Stimulated activated CD4-positive, alpha-beta T cell treated with anti-CD3 and anti-CD28 coated beads, Interleukin-4, amount 100 ng/mL, for 1 hour (primary cell): ENCODE measurements at regions not wholly inside any gene's neighbourhood (a gene's known extent, or its start where the extent isn't known, plus 50 kb on each side); places are given as distances from the start of the nearest gene placed in this dataset.

Experiments used
- DNase-seq: peaks from one replicate; pipeline ENCODE4 v3.0.0-alpha.2; 2020

DNA sequence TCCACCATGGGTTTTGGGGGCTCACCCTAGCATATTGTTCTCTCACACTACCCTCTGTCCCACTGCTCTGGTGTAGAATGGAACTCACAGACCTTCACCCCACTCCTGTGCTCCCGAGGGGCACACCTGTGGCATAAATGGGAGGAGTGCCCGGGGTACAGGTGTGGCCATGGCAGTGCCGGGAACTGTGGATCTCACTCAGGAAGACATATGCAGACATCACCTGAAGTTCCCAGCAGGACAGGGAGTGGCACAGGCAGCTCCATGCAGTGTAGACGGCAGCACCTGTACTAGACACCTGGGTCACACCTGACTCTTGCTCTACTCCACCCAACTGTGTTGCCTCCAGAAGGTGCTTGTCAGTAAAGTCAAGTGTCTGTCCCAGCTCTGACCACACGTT, 57.6 kb upstream of the MRPS22 start:
- no peak for DNase-seq

DNA sequence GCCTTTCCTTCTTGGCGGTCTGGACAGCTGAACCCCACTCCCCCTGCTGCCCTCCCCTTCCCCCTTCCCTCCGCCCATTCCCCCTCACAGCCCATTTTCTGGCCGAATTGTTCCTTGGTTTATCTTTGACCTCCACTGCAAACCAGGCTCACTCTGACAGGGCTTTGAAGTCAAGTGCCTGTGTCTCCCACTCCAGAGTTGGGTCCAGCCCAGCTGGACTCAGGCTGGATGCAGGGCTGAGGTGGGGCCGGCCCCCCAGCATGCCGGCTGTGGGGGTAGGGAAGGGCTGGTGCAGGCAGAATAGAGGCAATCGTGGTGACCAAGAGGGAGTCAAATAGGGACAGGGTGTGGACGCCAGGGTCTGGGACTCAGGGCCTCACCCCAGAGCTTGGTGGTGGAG, 57.0 kb upstream of the MRPS22 start:
- DNase-seq, result no peak

DNA sequence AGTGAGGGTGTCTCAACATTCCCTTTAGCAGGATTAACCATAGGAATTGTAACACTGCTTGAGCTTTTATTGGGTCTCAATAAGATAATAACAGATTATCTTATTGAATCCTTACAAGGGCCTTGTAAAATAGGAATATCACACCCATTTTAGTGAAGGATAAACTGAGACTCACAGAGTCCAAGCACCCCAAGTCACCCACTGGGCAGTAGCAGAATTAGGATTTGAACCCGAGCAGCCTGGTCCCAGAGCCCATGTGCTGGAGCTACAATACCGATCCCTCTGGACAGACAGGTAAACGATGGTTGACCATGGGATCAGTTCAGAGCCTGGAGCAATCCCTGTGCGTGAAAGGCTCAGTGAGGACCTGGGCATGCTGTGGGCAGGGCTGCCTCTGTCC, 56.3 kb upstream of the MRPS22 start:
- no peak for DNase-seq

DNA sequence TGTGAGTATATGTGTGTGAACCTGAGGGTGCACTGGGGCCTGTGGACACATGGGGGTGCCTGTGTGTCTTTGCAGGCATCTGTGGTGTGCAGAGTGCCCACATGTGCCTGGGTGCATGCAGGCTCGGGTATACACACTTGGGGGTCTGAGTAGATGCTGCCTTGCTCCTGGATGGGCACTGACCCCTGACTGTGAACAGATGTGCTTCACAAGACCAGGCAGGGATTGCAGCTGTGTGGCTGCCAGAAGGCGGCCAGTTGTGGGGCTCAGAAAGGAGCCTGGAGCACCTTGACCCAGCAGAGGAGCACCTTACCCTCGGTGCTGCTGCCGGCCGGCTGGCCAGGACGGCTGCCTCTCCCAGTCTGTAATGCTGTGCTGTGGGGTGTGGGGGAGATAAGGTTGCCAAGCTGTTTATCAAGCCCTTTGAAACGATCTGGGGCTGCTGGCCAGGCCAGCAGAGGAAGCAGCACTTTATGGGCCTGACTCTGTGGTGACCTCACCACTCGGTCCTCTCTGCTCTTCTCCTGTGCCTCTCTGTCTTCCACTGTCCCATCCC, 55.5 kb upstream of the MRPS22 start:
- DNase-seq, result no peak

DNA sequence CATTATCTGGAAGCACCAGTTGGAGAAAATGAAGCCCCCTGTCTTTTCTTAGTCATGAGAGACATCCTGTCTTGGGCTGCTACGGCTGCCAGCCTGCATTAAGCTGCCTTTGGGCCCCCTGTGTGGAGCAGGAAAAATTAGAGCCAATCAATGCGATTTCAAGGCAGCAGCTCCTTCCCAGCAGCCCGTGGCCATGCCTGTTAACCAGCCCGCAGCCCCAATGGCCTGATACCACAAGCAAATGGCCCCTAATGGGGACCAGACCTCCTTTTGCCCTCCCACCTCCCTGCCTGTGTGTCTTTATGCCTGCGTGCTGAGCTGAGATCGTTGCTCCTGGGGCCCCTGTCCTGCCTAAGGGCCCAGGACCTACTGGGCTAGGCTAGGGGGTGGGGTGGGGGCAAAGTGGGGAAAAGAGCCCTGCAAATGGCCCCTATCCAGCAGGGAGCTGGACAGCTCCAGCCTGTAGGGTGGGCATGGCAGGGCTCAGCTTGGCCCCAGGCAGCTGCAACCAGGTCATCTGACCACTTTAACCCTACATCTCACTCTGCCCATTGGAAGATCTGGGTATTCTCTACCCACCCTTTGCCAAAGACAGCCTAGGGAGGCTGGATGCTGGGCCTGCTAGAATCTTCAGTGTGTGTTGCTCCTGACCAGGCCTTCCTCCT, 53.8 kb upstream of the MRPS22 start:
- DNase-seq, result no peak

DNA sequence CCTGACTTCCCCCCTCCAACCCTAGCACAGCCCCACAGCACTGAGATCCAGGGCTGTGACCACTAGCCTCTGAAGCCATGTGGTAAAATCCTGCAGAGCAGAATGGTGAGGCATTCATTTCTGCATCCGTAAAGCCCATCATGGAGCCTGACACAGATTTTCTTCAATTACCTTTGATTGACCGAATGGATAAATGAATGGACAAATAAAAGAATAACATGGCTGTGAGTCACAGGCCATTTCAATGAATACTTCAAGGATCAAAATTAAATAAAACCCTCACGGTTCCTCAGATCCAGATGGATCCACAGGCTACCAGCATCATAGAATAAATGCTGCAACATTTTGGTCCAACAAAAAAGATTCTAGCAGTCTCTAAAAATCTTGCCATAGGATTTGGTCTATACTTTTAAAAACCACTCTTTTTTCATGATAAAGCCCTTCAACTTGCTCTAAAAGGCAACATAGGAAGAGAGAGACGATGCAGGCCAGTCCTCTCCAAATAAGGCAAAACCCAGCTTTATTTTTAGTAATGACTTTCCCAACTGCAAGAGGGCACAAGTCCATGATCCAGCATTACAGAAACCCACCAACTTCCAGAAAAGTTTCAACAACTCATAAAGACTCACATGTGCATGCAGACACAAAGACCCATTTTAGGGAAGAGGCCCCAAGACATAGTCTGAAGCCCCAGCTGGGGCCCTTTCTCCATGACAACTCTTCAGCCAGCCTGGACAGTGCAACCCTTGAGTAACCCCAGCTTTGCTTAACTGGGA, 52.4 kb upstream of the MRPS22 start:
- DNase-seq, result no peak

DNA sequence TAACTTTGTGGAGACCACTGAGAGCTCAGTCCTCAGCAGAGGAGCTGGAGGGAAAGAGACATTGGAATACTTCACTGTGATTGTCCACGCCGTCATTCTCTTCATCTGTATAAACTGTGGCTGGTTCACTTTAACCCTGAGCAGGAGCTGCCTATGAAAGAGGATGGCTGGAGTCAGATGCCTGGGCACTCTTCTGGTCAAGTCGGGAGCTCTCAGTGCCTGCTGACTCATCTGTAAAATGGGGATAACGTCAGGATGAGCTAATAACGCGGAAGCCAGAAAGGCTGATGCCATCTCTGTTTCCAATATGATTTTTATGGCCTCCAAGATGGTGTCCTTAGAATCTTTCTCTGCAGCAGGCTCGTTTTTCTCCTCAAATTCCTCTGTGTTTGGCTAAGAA, 51.6 kb upstream of the MRPS22 start:
- no peak for DNase-seq

DNA sequence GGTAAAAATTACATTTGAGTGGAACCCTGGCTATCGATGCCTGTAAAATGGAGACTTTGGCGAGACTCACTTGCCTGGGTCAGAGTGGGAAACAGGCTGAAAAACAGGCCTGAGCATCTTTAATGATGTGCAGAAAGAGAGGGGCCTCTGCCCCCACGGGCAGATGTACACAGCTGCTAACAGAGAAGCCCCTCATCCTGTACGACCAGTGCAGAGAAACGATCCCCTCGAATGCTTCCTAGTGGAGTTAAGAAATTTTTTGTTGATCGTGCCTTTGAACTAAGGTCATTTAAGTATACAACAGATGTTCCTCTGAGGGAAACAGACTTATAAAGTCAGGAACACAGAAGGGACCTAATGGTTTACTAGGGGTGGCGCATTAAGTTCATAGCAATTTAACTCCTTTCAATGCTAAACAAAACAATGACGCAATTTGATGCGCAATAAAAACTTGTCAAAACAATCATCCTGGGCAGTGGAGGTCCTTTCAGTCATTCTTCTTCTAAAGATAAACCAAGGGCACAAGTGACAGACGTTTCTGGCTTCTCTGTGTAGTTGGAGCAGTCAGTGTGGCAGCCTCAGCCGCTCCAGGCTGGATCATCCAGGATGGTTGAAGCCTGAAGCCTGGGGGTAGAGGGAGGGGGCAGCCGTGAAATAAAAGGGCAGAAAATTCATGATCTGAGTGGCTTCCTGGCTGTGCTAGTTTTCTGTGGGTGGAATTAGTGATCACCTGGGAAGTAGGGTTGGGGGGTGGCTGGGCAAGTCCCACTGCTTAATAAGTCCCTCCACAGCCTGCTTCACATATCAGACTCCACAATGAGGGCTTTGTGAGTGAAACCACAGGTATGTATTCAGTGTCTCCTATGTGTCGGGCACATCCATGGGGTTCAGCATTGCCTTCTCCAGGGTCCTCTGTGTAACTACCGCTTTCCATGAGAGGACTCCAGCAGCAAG, 50.8 kb upstream of the MRPS22 start:
- no peak for DNase-seq

DNA sequence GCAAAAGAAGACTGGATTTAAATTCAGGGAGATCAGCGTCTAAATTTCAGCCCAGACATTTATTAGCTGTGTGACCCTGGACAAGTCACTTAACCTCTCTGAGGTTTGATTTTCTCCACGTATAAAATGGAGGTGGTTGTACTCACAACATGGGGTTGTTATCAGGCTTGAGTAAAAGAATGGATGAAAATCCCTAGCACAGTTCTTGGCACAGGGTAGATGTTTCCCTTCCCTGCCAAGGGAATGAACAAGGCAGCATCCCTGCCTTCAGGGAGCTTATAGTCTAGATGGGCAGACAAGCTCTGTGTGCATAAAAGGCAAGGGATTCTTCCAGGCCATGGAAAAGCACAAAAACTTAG, 50.2 kb upstream of the MRPS22 start:
- no peak for DNase-seq
